ENCODE measurements at regions not wholly inside any gene's neighbourhood (a gene's known extent, or its start where the extent isn't known, plus 50 kb on each side); places are given as distances from the start of the nearest gene placed in this dataset.

GRCh38 chr7:131249003-131249402 is 78.7 kb upstream of the MKLN1 start:
- intact Hi-C loops (cut with micrococcal nuclease), result loop anchor here (10.0 kb wide), 1 partner anchor 64 kb away; no protein-coding TSS in a partner anchor
- no peak for TF ChIP-seq CTCF (IDR thresholded peaks at IDR 0.05; ENCODE audit: unreplicated experiment)
- Mint-ChIP-seq H3K4me1 (ENCODE audit: insufficient read depth, unreplicated experiment) (peaks cover 27% of the 10 kb centered on the region), H3K27me3 (ENCODE audit: insufficient read depth, unreplicated experiment) (no peaks in the 10 kb centered on the region), H3K4me3 (ENCODE audit: unreplicated experiment) (no peak overlapping the region), H3K36me3 (ENCODE audit: insufficient read depth, unreplicated experiment) (no peaks in the 10 kb centered on the region), H3K27ac (ENCODE audit: low read depth, unreplicated experiment) (peak overlapping the region; percentile 17), H3K9me3 (ENCODE audit: unreplicated experiment) (peaks cover 6% of the 10 kb centered on the region)
- peak; percentile 95 for DNase-seq (ENCODE audit: unreplicated experiment)
- POLR2A ChIA-PET, result interaction anchor here (0.6 to 2.2 kb wide), 5 partner anchors 13 to 140 kb away, joined by 3 to 9 read pairs (median 5); partner anchors contain the start of gene MKLN1
- BruUV-seq (replicated peaks), result no TSS peak
- CTCF ChIA-PET, result interaction anchor here (0.5 to 1.6 kb wide), 4 partner anchors 46 to 177 kb away, joined by 3 to 4 read pairs (median 3); no protein-coding TSS in a partner anchor

- Mint-ChIP-seq H3K36me3 (ENCODE audit: insufficient read depth, unreplicated experiment) (no peaks in the 10 kb centered on the region), H3K9me3 (ENCODE audit: unreplicated experiment) (peaks cover 11% of the 10 kb centered on the region), H3K4me1 (ENCODE audit: insufficient read depth, unreplicated experiment) (peaks cover 22% of the 10 kb centered on the region), H3K27me3 (ENCODE audit: insufficient read depth, unreplicated experiment) (no peaks in the 10 kb centered on the region), H3K27ac (ENCODE audit: low read depth, unreplicated experiment) (no peak overlapping the region), H3K4me3 (ENCODE audit: unreplicated experiment) (no peak overlapping the region)
- POLR2A ChIA-PET, result interaction anchor here (0.6 to 2.2 kb wide), 4 partner anchors 14 to 141 kb away, joined by 3 to 9 read pairs (median 5); partner anchors contain the start of gene MKLN1
- no peak for TF ChIP-seq CTCF (IDR thresholded peaks at IDR 0.05; ENCODE audit: unreplicated experiment)
- CTCF ChIA-PET, result interaction anchor here (0.5 to 1.6 kb wide), 4 partner anchors 46 to 178 kb away, joined by 3 to 4 read pairs (median 3); no protein-coding TSS in a partner anchor
- DNase-seq (ENCODE audit: unreplicated experiment), result no peak
- intact Hi-C loops (cut with micrococcal nuclease), result loop anchor here (10.0 kb wide), 1 partner anchor 65 kb away; no protein-coding TSS in a partner anchor
- no TSS peak for BruUV-seq (replicated peaks)
Measured at GRCh38 chr7:131249483-131249882, 78.2 kb upstream of the MKLN1 start.

DNA sequence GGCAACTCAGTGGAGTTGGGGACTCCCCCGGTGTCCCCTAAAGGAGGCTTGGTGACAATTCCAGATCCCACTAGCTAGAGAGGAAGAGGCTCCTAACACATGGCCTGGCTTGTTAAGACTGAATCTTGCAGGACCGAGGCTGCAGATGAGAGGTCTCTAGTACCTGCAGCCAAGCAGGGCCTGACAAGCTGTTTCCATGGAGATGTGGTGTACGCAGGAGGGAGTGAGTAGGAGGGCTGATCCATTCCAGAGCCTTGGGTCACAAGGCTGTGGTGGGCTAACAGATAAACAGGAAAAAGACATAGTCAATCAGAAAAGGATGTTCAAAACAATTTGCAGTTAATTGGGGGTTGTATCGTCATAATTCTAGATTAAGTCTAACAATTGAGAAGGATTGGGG is 77.3 kb upstream of the MKLN1 start:
- Mint-ChIP-seq H3K9me3 (ENCODE audit: unreplicated experiment) (peaks cover 16% of the 10 kb centered on the region), H3K4me1 (ENCODE audit: insufficient read depth, unreplicated experiment) (peaks cover 16% of the 10 kb centered on the region), H3K36me3 (ENCODE audit: insufficient read depth, unreplicated experiment) (no peaks in the 10 kb centered on the region), H3K27me3 (ENCODE audit: insufficient read depth, unreplicated experiment) (no peaks in the 10 kb centered on the region), H3K4me3 (ENCODE audit: unreplicated experiment) (no peak overlapping the region), H3K27ac (ENCODE audit: low read depth, unreplicated experiment) (no peak overlapping the region)
- no TSS peak for BruUV-seq (replicated peaks)
- intact Hi-C loops (cut with micrococcal nuclease), result no loop called here
- ChIA-PET POLR2A (interaction anchor here (2.2 kb wide), 1 partner anchor 14 kb away, joined by 9 read pairs; no protein-coding TSS in a partner anchor), CTCF (interaction anchor here (0.6 to 1.6 kb wide), 3 partner anchors 86 to 242 kb away, joined by 3 to 4 read pairs (median 3); no protein-coding TSS in a partner anchor)
- TF ChIP-seq CTCF (IDR thresholded peaks at IDR 0.05; ENCODE audit: unreplicated experiment), result no peak
- DNase-seq (ENCODE audit: unreplicated experiment), result no peak

GRCh38 chr7:131251371-131251770 is 76.3 kb upstream of the MKLN1 start:
- H3K36me3 Mint-ChIP-seq (ENCODE audit: insufficient read depth, unreplicated experiment), result no peaks in the 10 kb centered on the region
- POLR2A ChIA-PET, result interaction anchor here (0.6 kb wide), 1 partner anchor 144 kb away, joined by 3 read pairs; no protein-coding TSS in a partner anchor
- BruUV-seq (replicated peaks), result no TSS peak
- H3K9me3 Mint-ChIP-seq (ENCODE audit: unreplicated experiment), result peaks cover 16% of the 10 kb centered on the region
- no peak for TF ChIP-seq CTCF (IDR thresholded peaks at IDR 0.05; ENCODE audit: unreplicated experiment)
- H3K4me3 Mint-ChIP-seq (ENCODE audit: unreplicated experiment), result no peak overlapping the region
- intact Hi-C loops (cut with micrococcal nuclease), result no loop called here
- H3K27ac Mint-ChIP-seq (ENCODE audit: low read depth, unreplicated experiment), result no peak overlapping the region
- no peaks in the 10 kb centered on the region for H3K27me3 Mint-ChIP-seq (ENCODE audit: insufficient read depth, unreplicated experiment)
- CTCF ChIA-PET, result interaction anchor here (0.6 kb wide), 1 partner anchor 82 kb away, joined by 3 read pairs; no protein-coding TSS in a partner anchor
- DNase-seq (ENCODE audit: unreplicated experiment), result no peak
- peaks cover 16% of the 10 kb centered on the region for H3K4me1 Mint-ChIP-seq (ENCODE audit: insufficient read depth, unreplicated experiment)
